HEK293 (cell line): ENCODE measurements at regions not wholly inside any gene's neighbourhood (a gene's known extent, or its start where the extent isn't known, plus 50 kb on each side); places are given as distances from the start of the nearest gene placed in this dataset.

Source experiments
- FEZF1 ChIP-seq: fragments of 450-650 bp; formaldehyde crosslinking; IDR thresholded peaks from 2 replicates; pipeline ENCODE4 v1.5.1; 2016; ENCODE audit warnings: missing biosample characterization, missing genetic modification characterization
- INSM2 ChIP-seq: fragments of 450-650 bp; formaldehyde crosslinking; IDR thresholded peaks from 2 replicates; pipeline ENCODE4 v1.5.1; 2016; ENCODE audit warnings: missing biosample characterization, missing genetic modification characterization
- KLF17 ChIP-seq: fragments of 450-650 bp; formaldehyde crosslinking; IDR thresholded peaks from 2 replicates; pipeline ENCODE4 v1.5.1; 2016; ENCODE audit warnings: missing biosample characterization, missing genetic modification characterization
- OSR2 ChIP-seq: fragments of 450-650 bp; formaldehyde crosslinking; IDR thresholded peaks from 2 replicates; pipeline ENCODE4 v1.5.1; 2016; ENCODE audit warnings: missing biosample characterization, missing genetic modification characterization
- PRDM6 ChIP-seq: fragments of 450-650 bp; formaldehyde crosslinking; IDR thresholded peaks from 2 replicates; pipeline ENCODE4 v1.5.1; 2017; ENCODE audit warnings: missing biosample characterization, missing genetic modification characterization
- ZNF121 ChIP-seq: fragments of 450-650 bp; formaldehyde crosslinking; IDR thresholded peaks from 2 replicates; pipeline ENCODE4 v1.5.1; 2016; ENCODE audit warnings: missing biosample characterization, missing genetic modification characterization
- ZNF2 ChIP-seq: fragments of 450-650 bp; formaldehyde crosslinking; IDR thresholded peaks from 2 replicates; pipeline ENCODE4 v1.5.1; 2016; ENCODE audit warnings: missing biosample characterization, missing genetic modification characterization
- ZNF274 ChIP-seq, 2 experiments: fragments of 200-500 bp in 1 of 2; fragments of 450-650 bp in 1 of 2; sonication (Bioruptor generic) in 1 of 2; formaldehyde crosslinking in 1 of 2; IDR thresholded peaks; 2 replicates each; pipeline versions ENCODE4 v1.5.1 to v1.6.1; 2014 to 2016; ENCODE audit warnings: borderline replicate concordance in 1 of 2, inconsistent platforms in 1 of 2, low read length in 1 of 2, missing biosample characterization in 1 of 2, missing genetic modification characterization in 1 of 2
- ZNF311 ChIP-seq: fragments of 450-650 bp; formaldehyde crosslinking; IDR thresholded peaks from 2 replicates; pipeline ENCODE4 v1.5.1; 2017; ENCODE audit warnings: missing biosample characterization, missing genetic modification characterization, borderline replicate concordance
- ZNF324 ChIP-seq: fragments of 450-650 bp; formaldehyde crosslinking; IDR thresholded peaks from 2 replicates; pipeline ENCODE4 v1.5.1; 2016; ENCODE audit warnings: missing biosample characterization, missing genetic modification characterization
- ZNF449 ChIP-seq: fragments of 450-650 bp; formaldehyde crosslinking; IDR thresholded peaks from 2 replicates; pipeline ENCODE4 v1.5.1; 2017; ENCODE audit warnings: missing biosample characterization, mild to moderate bottlenecking, missing genetic modification characterization, moderate library complexity
- ZNF548 ChIP-seq: fragments of 450-650 bp; formaldehyde crosslinking; IDR thresholded peaks from 2 replicates; pipeline ENCODE4 v1.5.1; 2016; ENCODE audit warnings: missing biosample characterization, missing genetic modification characterization
- ZNF555 ChIP-seq: fragments of 450-650 bp; formaldehyde crosslinking; conservative IDR thresholded peaks from 2 replicates; pipeline ENCODE4 v1.5.1; 2017; ENCODE audit warnings: missing biosample characterization, mild to moderate bottlenecking, missing genetic modification characterization, inconsistent platforms
- ZNF692 ChIP-seq: fragments of 450-650 bp; formaldehyde crosslinking; IDR thresholded peaks from 2 replicates; pipeline ENCODE4 v1.5.1; 2016; ENCODE audit warnings: missing biosample characterization, missing genetic modification characterization
- ZNF792 ChIP-seq: fragments of 450-650 bp; formaldehyde crosslinking; IDR thresholded peaks from 2 replicates; pipeline ENCODE4 v1.5.1; 2016; ENCODE audit warnings: missing biosample characterization, missing genetic modification characterization
- ZNF830 ChIP-seq: fragments of 450-650 bp; IDR thresholded peaks from 2 replicates; pipeline ENCODE4 v1.5.0; 2018; ENCODE audit warnings: missing biosample characterization, missing genetic modification characterization, low read depth, mild to moderate bottlenecking, moderate library complexity
- ZSCAN4 ChIP-seq: fragments of 450-650 bp; formaldehyde crosslinking; IDR thresholded peaks from 2 replicates; pipeline ENCODE4 v1.5.1; 2017; ENCODE audit warnings: missing biosample characterization, missing genetic modification characterization
- TF ChIP-seq, protein P1 (sequence below): fragments of 450-650 bp; formaldehyde crosslinking; IDR thresholded peaks from 2 replicates; pipeline ENCODE4 v1.5.1; 2016; ENCODE audit warnings: missing biosample characterization, missing genetic modification characterization, borderline replicate concordance
- TF ChIP-seq, protein P2 (sequence below): fragments of 450-650 bp; formaldehyde crosslinking; IDR thresholded peaks from 2 replicates; pipeline ENCODE4 v1.5.1; 2016; ENCODE audit warnings: missing biosample characterization, missing genetic modification characterization
- TF ChIP-seq, protein P3 (sequence below): fragments of 450-650 bp; formaldehyde crosslinking; IDR thresholded peaks from 2 replicates; pipeline ENCODE4 v1.5.1; 2016; ENCODE audit warnings: missing biosample characterization, missing genetic modification characterization

GRCh38 chr5:92581690-92582089, 999.3 kb downstream of the NR2F1-AS1 start (continued):
- TF ChIP-seq PRDM6 (tag by site-specific recombination) (no peak), KLF17 (no peak), ZNF311 (no peak), ZNF324 (tag by site-specific recombination) (no peak), ZNF2 (tag by site-specific recombination) (no peak), ZNF692 (tag by site-specific recombination) (no peak), ZNF548 (tag by site-specific recombination) (no peak), ZNF555 (tag by site-specific recombination) (no peak), ZNF449 (tag by site-specific recombination) (no peak), ZNF121 (tag by site-specific recombination) (no peak), ZNF830 (no peak), ZNF792 (tag by site-specific recombination) (no peak), FEZF1 (tag by site-specific recombination) (peak; percentile 73; the same call in 1 of the 2 replicates), OSR2 (tag by site-specific recombination) (peak; percentile 33; the same call in 1 of the 2 replicates), ZNF274 (IDR thresholded peaks at IDR 0.05; ENCODE audit: low read length) (no peak), ZNF274 (tag by site-specific recombination; IDR thresholded peaks at IDR 0.05; ENCODE audit: borderline replicate concordance) (no peak), INSM2 (no peak), ZSCAN4 (tag by site-specific recombination) (no peak)
- TF ChIP-seq, protein P1, sequence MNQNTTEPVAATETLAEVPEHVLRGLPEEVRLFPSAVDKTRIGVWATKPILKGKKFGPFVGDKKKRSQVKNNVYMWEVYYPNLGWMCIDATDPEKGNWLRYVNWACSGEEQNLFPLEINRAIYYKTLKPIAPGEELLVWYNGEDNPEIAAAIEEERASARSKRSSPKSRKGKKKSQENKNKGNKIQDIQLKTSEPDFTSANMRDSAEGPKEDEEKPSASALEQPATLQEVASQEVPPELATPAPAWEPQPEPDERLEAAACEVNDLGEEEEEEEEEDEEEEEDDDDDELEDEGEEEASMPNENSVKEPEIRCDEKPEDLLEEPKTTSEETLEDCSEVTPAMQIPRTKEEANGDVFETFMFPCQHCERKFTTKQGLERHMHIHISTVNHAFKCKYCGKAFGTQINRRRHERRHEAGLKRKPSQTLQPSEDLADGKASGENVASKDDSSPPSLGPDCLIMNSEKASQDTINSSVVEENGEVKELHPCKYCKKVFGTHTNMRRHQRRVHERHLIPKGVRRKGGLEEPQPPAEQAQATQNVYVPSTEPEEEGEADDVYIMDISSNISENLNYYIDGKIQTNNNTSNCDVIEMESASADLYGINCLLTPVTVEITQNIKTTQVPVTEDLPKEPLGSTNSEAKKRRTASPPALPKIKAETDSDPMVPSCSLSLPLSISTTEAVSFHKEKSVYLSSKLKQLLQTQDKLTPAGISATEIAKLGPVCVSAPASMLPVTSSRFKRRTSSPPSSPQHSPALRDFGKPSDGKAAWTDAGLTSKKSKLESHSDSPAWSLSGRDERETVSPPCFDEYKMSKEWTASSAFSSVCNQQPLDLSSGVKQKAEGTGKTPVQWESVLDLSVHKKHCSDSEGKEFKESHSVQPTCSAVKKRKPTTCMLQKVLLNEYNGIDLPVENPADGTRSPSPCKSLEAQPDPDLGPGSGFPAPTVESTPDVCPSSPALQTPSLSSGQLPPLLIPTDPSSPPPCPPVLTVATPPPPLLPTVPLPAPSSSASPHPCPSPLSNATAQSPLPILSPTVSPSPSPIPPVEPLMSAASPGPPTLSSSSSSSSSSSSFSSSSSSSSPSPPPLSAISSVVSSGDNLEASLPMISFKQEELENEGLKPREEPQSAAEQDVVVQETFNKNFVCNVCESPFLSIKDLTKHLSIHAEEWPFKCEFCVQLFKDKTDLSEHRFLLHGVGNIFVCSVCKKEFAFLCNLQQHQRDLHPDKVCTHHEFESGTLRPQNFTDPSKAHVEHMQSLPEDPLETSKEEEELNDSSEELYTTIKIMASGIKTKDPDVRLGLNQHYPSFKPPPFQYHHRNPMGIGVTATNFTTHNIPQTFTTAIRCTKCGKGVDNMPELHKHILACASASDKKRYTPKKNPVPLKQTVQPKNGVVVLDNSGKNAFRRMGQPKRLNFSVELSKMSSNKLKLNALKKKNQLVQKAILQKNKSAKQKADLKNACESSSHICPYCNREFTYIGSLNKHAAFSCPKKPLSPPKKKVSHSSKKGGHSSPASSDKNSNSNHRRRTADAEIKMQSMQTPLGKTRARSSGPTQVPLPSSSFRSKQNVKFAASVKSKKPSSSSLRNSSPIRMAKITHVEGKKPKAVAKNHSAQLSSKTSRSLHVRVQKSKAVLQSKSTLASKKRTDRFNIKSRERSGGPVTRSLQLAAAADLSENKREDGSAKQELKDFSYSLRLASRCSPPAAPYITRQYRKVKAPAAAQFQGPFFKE, result no peak
- TF ChIP-seq, protein P2, sequence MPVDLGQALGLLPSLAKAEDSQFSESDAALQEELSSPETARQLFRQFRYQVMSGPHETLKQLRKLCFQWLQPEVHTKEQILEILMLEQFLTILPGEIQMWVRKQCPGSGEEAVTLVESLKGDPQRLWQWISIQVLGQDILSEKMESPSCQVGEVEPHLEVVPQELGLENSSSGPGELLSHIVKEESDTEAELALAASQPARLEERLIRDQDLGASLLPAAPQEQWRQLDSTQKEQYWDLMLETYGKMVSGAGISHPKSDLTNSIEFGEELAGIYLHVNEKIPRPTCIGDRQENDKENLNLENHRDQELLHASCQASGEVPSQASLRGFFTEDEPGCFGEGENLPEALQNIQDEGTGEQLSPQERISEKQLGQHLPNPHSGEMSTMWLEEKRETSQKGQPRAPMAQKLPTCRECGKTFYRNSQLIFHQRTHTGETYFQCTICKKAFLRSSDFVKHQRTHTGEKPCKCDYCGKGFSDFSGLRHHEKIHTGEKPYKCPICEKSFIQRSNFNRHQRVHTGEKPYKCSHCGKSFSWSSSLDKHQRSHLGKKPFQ, result no peak
- TF ChIP-seq, protein P3, sequence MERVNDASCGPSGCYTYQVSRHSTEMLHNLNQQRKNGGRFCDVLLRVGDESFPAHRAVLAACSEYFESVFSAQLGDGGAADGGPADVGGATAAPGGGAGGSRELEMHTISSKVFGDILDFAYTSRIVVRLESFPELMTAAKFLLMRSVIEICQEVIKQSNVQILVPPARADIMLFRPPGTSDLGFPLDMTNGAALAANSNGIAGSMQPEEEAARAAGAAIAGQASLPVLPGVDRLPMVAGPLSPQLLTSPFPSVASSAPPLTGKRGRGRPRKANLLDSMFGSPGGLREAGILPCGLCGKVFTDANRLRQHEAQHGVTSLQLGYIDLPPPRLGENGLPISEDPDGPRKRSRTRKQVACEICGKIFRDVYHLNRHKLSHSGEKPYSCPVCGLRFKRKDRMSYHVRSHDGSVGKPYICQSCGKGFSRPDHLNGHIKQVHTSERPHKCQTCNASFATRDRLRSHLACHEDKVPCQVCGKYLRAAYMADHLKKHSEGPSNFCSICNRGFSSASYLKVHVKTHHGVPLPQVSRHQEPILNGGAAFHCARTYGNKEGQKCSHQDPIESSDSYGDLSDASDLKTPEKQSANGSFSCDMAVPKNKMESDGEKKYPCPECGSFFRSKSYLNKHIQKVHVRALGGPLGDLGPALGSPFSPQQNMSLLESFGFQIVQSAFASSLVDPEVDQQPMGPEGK (tag by site-specific recombination), result no peak
